ENCODE measurements at regions not wholly inside any gene's neighbourhood (a gene's known extent, or its start where the extent isn't known, plus 50 kb on each side); places are given as distances from the start of the nearest gene placed in this dataset.

DNA sequence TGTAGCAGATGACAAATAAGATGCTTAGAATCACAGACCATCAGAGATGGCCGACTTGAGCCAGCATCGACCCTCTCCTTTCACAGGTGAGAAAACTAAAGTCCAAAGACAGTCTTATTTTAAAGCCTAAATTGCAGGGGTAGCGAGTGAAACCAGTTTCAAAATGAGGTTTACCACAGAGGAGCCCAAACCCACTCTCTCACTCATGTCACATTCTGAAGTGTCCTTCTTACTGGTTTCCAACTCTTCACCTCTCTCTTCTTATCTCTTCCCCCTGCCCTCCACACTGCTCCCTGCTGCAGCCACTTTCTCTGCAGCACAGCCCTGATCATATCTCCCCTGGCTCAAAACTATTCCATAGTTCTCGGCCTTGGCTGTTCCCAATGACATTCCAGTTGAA is 57.0 kb upstream of the NID2 start:
- intact Hi-C loops (cut with micrococcal nuclease; ENCODE audit: unreplicated experiment) (no loop called here), in situ Hi-C loops (cut with MboI) (no loop called here)
- H3K27me3 ChIP-seq (replicated peaks in 1 of 2; ENCODE audit: control insufficient read depth in 2 of 2, insufficient read depth in 2 of 2, low read length in 1 of 2) = no peaks in the 10 kb centered on the region
- H2AFZ ChIP-seq (ENCODE audit: control insufficient read depth, low read depth, low read length) = no peak overlapping the region
- H3K4me3 ChIP-seq = no peak overlapping the region
- DNase-seq (ENCODE audit: low read depth, low spot score) = no peak
- no peak overlapping the region for H3K9ac ChIP-seq (ENCODE audit: control insufficient read depth, insufficient read depth, low read length)
- no peaks in the 10 kb centered on the region for H3K4me1 ChIP-seq (ENCODE audit: control insufficient read depth, insufficient read depth, low read length)
- no TSS peak for BruUV-seq (replicated peaks)
- ChIA-PET RAD21 (ENCODE audit: unreplicated experiment) (no interaction called here), SMC1A (ENCODE audit: uncharacterized antibody, unreplicated experiment) (no interaction called here), CTCF (no interaction called here), POLR2A (no interaction called here)
- TF ChIP-seq CBX5 (IDR thresholded peaks at IDR 0.05; ENCODE audit: low read depth) (no peak), ZNF384 (IDR thresholded peaks at IDR 0.05; ENCODE audit: borderline replicate concordance, low read depth, low read length) (no peak), POLR2A (IDR thresholded peaks at IDR 0.05; ENCODE audit: low read depth, low read length) (no peak), IKZF2 (IDR thresholded peaks at IDR 0.05) (no peak)
- no peak overlapping the region for H3K4me2 ChIP-seq (ENCODE audit: control insufficient read depth, insufficient read depth)
- WGBS (ENCODE audit: insufficient coverage, insufficient replicate concordance, low lambda C conversion rate, missing lambda C conversion rate) = 23% methylated on average over 4 of the region's 4 CpGs
- H3K27ac ChIP-seq (ENCODE audit: control insufficient read depth, insufficient read depth) = no peak overlapping the region
- H3K9me3 ChIP-seq (replicated peaks; ENCODE audit: control insufficient read depth, insufficient read depth, low read length) = no peaks in the 10 kb centered on the region
- no peaks in the 10 kb centered on the region for H3K79me2 ChIP-seq (ENCODE audit: control insufficient read depth, insufficient read depth, low read length)
- no peaks in the 10 kb centered on the region for H4K20me1 ChIP-seq (ENCODE audit: control insufficient read depth, insufficient read depth)
- no peak for FAIRE-seq
- peak; percentile 34 for ATAC-seq
- H3K36me3 ChIP-seq (ENCODE audit: control insufficient read depth in 2 of 2, insufficient read depth in 2 of 2, low read length in 1 of 2) = no peaks in the 10 kb centered on the region

DNA sequence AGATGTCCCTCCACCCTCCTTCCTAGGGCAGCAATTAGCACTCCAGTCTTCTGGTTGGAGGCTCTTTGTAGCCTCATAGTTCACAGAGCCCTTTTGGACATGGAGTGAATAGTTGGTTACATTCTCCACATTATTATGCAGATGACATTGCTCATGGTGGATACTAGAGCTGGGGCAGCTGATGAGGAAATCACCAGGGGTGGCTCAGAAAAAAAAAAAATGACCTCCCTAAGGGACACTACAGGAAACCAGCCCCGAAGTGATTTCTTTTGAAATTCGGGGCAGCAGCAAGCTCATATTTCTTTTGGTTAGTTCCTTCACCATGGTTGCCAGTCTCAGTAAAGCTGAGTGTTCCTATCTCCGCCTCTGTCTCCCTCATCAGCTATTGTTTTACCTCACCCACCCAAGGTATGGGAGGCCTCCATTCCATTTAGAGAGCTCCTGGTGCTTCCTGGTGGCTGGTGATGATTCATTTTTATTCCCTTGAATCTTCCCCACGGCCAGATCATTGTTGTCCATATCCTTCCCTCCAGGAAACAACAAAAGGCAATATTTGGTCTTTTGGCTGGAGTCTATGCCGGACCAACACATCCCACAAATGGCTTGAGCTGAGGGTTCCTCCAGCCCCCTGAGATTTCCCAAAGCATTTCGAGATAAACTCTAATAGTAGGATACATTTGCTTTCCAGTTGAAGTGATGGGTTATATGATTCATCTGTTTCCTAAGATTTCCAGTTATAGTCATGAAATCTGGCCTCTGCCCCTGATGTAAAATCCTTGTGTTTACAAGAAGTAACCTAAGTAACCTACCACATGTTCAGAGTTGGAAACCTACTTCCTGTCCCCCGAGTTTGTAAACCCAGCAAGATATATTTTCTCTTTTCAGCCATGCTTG is 56.2 kb upstream of the NID2 start:
- Histone ChIP-seq H3K79me2 (ENCODE audit: control insufficient read depth, insufficient read depth, low read length) (no peaks in the 10 kb centered on the region), H3K9me3 (replicated peaks; ENCODE audit: control insufficient read depth, insufficient read depth, low read length) (no peaks in the 10 kb centered on the region), H2AFZ (ENCODE audit: control insufficient read depth, low read depth, low read length) (no peak overlapping the region), H4K20me1 (ENCODE audit: control insufficient read depth, insufficient read depth) (no peaks in the 10 kb centered on the region), H3K4me1 (ENCODE audit: control insufficient read depth, insufficient read depth, low read length) (no peaks in the 10 kb centered on the region), H3K4me2 (ENCODE audit: control insufficient read depth, insufficient read depth) (no peak overlapping the region), H3K36me3 (ENCODE audit: control insufficient read depth in 2 of 2, insufficient read depth in 2 of 2, low read length in 1 of 2) (no peaks in the 10 kb centered on the region), H3K27me3 (replicated peaks in 1 of 2; ENCODE audit: control insufficient read depth in 2 of 2, insufficient read depth in 2 of 2, low read length in 1 of 2) (no peaks in the 10 kb centered on the region), H3K9ac (ENCODE audit: control insufficient read depth, insufficient read depth, low read length) (no peak overlapping the region), H3K4me3 (no peak overlapping the region), H3K27ac (ENCODE audit: control insufficient read depth, insufficient read depth) (no peak overlapping the region)
- ChIA-PET SMC1A (ENCODE audit: uncharacterized antibody, unreplicated experiment) (no interaction called here), CTCF (interaction anchor here (0.6 kb wide), 1 partner anchor 223 kb away, joined by 4 read pairs; no protein-coding TSS in a partner anchor), POLR2A (interaction anchor here (0.6 kb wide), 1 partner anchor 19 kb away, joined by 3 read pairs; no protein-coding TSS in a partner anchor), RAD21 (ENCODE audit: unreplicated experiment) (no interaction called here)
- no TSS peak for BruUV-seq (replicated peaks)
- FAIRE-seq (no peak), DNase-seq (ENCODE audit: low read depth, low spot score) (no peak), ATAC-seq (no peak)
- in situ Hi-C loops (cut with MboI) (no loop called here), intact Hi-C loops (cut with micrococcal nuclease; ENCODE audit: unreplicated experiment) (no loop called here)
- whole genome bisulfite sequencing (ENCODE audit: insufficient coverage, insufficient replicate concordance, low lambda C conversion rate, missing lambda C conversion rate) = 18% methylated on average over 7 of the region's 7 CpGs
- TF ChIP-seq, protein P1, sequence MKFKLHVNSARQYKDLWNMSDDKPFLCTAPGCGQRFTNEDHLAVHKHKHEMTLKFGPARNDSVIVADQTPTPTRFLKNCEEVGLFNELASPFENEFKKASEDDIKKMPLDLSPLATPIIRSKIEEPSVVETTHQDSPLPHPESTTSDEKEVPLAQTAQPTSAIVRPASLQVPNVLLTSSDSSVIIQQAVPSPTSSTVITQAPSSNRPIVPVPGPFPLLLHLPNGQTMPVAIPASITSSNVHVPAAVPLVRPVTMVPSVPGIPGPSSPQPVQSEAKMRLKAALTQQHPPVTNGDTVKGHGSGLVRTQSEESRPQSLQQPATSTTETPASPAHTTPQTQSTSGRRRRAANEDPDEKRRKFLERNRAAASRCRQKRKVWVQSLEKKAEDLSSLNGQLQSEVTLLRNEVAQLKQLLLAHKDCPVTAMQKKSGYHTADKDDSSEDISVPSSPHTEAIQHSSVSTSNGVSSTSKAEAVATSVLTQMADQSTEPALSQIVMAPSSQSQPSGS (IDR thresholded peaks at IDR 0.05; ENCODE audit: low read length) = no peak
- TF ChIP-seq MTA2 (IDR thresholded peaks at IDR 0.05; ENCODE audit: low read depth) (no peak), ETV6 (conservative IDR thresholded peaks at IDR 0.05 in 1 of 2, IDR thresholded peaks at IDR 0.05 in 1 of 2; ENCODE audit: borderline replicate concordance in 1 of 2, low read depth in 1 of 2) (no peak), SPI1 (IDR thresholded peaks at IDR 0.05; ENCODE audit: borderline replicate concordance, insufficient read depth, low read depth, low read length) (no peak), SREBF2 (IDR thresholded peaks at IDR 0.05; ENCODE audit: low read length) (no peak), BACH1 (IDR thresholded peaks at IDR 0.05; ENCODE audit: borderline replicate concordance) (no peak)
- TF ChIP-seq, protein P2, sequence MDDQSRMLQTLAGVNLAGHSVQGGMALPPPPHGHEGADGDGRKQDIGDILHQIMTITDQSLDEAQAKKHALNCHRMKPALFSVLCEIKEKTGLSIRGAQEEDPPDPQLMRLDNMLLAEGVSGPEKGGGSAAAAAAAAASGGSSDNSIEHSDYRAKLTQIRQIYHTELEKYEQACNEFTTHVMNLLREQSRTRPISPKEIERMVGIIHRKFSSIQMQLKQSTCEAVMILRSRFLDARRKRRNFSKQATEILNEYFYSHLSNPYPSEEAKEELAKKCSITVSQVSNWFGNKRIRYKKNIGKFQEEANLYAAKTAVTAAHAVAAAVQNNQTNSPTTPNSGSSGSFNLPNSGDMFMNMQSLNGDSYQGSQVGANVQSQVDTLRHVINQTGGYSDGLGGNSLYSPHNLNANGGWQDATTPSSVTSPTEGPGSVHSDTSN (IDR thresholded peaks at IDR 0.05; ENCODE audit: insufficient replicate concordance, low read depth, low read length) = no peak
- TF ChIP-seq, protein P3, sequence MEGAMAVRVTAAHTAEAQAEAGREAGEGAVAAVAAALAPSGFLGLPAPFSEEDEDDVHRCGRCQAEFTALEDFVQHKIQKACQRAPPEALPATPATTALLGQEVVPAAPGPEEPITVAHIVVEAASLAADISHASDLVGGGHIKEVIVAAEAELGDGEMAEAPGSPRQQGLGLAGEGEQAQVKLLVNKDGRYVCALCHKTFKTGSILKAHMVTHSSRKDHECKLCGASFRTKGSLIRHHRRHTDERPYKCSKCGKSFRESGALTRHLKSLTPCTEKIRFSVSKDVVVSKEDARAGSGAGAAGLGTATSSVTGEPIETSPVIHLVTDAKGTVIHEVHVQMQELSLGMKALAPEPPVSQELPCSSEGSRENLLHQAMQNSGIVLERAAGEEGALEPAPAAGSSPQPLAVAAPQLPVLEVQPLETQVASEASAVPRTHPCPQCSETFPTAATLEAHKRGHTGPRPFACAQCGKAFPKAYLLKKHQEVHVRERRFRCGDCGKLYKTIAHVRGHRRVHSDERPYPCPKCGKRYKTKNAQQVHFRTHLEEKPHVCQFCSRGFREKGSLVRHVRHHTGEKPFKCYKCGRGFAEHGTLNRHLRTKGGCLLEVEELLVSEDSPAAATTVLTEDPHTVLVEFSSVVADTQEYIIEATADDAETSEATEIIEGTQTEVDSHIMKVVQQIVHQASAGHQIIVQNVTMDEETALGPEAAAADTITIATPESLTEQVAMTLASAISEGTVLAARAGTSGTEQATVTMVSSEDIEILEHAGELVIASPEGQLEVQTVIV (IDR thresholded peaks at IDR 0.05; ENCODE audit: borderline replicate concordance, partially characterized antibody) = no peak
